Heart left ventricle (tissue), 16 donors: ENCODE measurements at regions not wholly inside any gene's neighbourhood (a gene's known extent, or its start where the extent isn't known, plus 50 kb on each side); places are given as distances from the start of the nearest gene placed in this dataset.

Source experiments
- ATAC-seq, 4 donors: fragments of 200-7000 bp; cut with Tn5 transposase; one replicate each; pipeline ENCODE4 v1.9.1; 2020 to 2022; ENCODE audit warnings: moderate library complexity in 4 of 4, mild to moderate bottlenecking in 3 of 4, moderate number of reproducible peaks in 1 of 4
- DNase-seq, 5 donors: peaks; one replicate each; pipeline ENCODE4 v3.0.0-alpha.2; 2020
- H3K27ac ChIP-seq, 12 donors: fragments of 200-600 bp; sonication (generic) in 4 of 12; one replicate each; pipeline versions ENCODE4 v1.5.0 to v1.8.0; 2016 to 2022; ENCODE audit warnings: mild to moderate bottlenecking in 2 of 12
- H3K27me3 ChIP-seq, 9 donors: fragments of 200-600 bp; sonication (generic) in 2 of 9; one replicate each; pipeline versions ENCODE4 v1.5.1 to v1.8.0; 2016 to 2022; ENCODE audit warnings: mild to moderate bottlenecking in 3 of 9
- H3K36me3 ChIP-seq, 9 donors: fragments of 200-600 bp; sonication (generic) in 2 of 9; one replicate each; pipeline versions ENCODE4 v1.5.0 to v1.8.0; 2018 to 2022; ENCODE audit warnings: mild to moderate bottlenecking in 2 of 9
- H3K4me1 ChIP-seq, 12 donors: fragments of 200-600 bp; sonication (generic) in 4 of 12; one replicate each; pipeline versions ENCODE4 v1.5.0 to v1.8.0; 2016 to 2022; ENCODE audit warnings: mild to moderate bottlenecking in 3 of 12
- H3K4me3 ChIP-seq, 12 donors: fragments of 200-600 bp; sonication (generic) in 4 of 12; one replicate each; pipeline versions ENCODE4 v1.5.0 to v1.8.0; 2017 to 2022; ENCODE audit warnings: mild to moderate bottlenecking in 9 of 12, moderate library complexity in 4 of 12
- H3K9me3 ChIP-seq, 12 donors: fragments of 200-600 bp; sonication (generic) in 4 of 12; one replicate each; pipeline versions ENCODE4 v1.5.0 to v1.8.0; 2016 to 2022; ENCODE audit warnings: mild to moderate bottlenecking in 1 of 12
- POLR2A ChIP-seq, 2 donors: fragments of 450-650 bp; IDR thresholded peaks; one replicate each; pipeline ENCODE4 v1.6.1; 2017; ENCODE audit warnings: antibody characterized with exemption in 2 of 2, mild to moderate bottlenecking in 2 of 2, moderate library complexity in 2 of 2
- WGBS, 4 donors: extraction: QIAGEN DNeasy Blood & Tissue Kit in 2 of 4; methylation state at CpG; one replicate each; pipeline versions ENCODE4 v1.1.5 to v1.1.7; 2013 to 2018; 5-methylcytosine and 5-hydroxymethylcytosine counted together
- intact Hi-C, 10 donors: fragments of 100-400 bp; cut with DNase I; formaldehyde crosslinking; loops; one replicate each; pipeline versions ENCODE4 v1.11.1 to v1.14.2; 2022
- TF ChIP-seq, protein P1 (sequence below), 12 donors: fragments of 200-600 bp; sonication (generic) in 4 of 12; IDR thresholded peaks; one replicate each; pipeline versions ENCODE4 v1.5.0 to v1.8.0; 2018 to 2022; ENCODE audit warnings: antibody characterized with exemption in 12 of 12, mild to moderate bottlenecking in 5 of 12
- donor health status: ischemic (EF 13 %, LVEDD 7.1; RV severe dilation, severe dysfunction).
- donor health status: healthy with polysubstance abuse.
- donor health status: DM: no; HTN: yes; CAD: no.
- donor health status: DM: no; HTN: no; CAD: no.
- donor health status: ischemic (EF 25% LVEDD 6.9; RV normal size, moderate dysfunction).
- donor health status: ischemic (EF 25% LVEDD 5.7; RV mildly dilated, moderate dysfunction).
- donor health status: healthy.
- donor health status: DM: yes; HTN: yes; CAD: no.
- donor health status: ischemic (EF 35%, LVEDD 5.7; RV mildly dilated, moderate dysfunction).
- donor health status: nonischemic (EF 11% LVEDD 7.7; RV severe dilation, severe dysfunction).
- donor health status: DM: yes; HTN: yes; CAD: no.
- donor health status: PGD.
- donor health status: ischemic (EF 29% LVEDD 5.4; RV normal size, mild dysfunction).
- donor health status: nonischemic (EF 23%, LVEDD 6.1; RV moderate dilation, normal function).

DNA sequence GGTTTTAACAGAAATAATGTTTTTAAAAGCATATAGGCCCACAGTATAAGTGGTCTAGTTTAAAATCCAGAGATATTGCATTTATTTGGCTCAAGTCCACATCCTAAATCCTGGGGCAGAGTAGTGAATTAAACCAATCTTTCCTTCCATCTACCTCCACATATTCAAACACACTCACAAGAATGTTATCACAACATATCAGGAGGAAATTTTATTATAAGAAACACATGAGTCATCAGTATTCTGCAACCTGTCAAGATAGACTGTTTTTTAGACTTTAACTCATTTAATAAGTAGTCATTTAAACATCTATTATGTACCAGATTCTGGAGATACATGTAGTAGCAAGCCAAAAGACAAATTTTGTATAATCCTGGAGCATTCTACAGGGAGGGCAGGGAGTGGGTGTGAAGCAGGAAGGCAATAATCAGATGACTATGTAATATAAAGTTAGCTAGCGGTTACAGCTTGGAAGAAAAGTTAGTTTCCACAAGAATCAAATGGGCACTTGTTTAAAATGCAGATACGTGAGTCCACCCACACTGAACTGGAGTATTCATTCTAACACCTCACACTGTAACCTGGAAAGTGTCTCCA lies 187.3 kb upstream of the PIK3R1 start:
- no peak overlapping the region for H3K4me3 ChIP-seq
- H3K27me3 ChIP-seq: no peaks in the 10 kb centered on the region
- 61 to 85% (median 81%) methylated on average over 2 of the region's 2 CpGs for WGBS, 4 donors
- TF ChIP-seq, protein P1, sequence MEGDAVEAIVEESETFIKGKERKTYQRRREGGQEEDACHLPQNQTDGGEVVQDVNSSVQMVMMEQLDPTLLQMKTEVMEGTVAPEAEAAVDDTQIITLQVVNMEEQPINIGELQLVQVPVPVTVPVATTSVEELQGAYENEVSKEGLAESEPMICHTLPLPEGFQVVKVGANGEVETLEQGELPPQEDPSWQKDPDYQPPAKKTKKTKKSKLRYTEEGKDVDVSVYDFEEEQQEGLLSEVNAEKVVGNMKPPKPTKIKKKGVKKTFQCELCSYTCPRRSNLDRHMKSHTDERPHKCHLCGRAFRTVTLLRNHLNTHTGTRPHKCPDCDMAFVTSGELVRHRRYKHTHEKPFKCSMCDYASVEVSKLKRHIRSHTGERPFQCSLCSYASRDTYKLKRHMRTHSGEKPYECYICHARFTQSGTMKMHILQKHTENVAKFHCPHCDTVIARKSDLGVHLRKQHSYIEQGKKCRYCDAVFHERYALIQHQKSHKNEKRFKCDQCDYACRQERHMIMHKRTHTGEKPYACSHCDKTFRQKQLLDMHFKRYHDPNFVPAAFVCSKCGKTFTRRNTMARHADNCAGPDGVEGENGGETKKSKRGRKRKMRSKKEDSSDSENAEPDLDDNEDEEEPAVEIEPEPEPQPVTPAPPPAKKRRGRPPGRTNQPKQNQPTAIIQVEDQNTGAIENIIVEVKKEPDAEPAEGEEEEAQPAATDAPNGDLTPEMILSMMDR (IDR thresholded peaks at IDR 0.05): no peak
- TF ChIP-seq POLR2A (IDR thresholded peaks at IDR 0.05): no peak
- peaks cover 4 to 47% (median 18%) of the 10 kb centered on the region in 12 donors for H3K4me1 ChIP-seq
- ATAC-seq (peak in 1 of 4 donors; percentile 10), DNase-seq (no peak)
- H3K27ac ChIP-seq: peak overlapping the region in 2 of 12 donors; percentile 43 to 61
- intact Hi-C loops: no loop called here
- peaks cover 0 to 5% (median 0%) of the 10 kb centered on the region in 12 donors for H3K9me3 ChIP-seq
- no peaks in the 10 kb centered on the region for H3K36me3 ChIP-seq

DNA sequence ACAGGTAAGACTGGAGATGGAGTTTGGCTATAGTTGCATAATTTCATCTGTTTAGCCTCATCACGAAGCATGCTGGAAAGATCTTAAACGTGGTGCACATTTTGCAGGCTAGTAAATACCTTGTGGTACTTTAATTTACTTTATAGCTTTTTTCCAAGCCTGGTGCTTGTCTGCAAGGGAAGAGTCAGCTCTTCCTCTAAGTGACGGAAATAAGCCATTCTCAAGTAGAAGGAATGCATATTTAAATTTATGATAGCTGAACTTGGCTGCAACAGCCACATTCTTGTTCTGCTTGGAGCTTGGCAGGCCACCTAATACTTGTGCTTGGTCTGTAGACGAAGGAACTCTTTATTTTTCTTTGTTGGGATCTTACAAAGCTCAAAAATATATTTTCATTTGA lies 188.0 kb upstream of the PIK3R1 start:
- intact Hi-C loops: no loop called here
- 16 to 27% (median 23%) methylated on average over 4 of the region's 4 CpGs for WGBS, 4 donors
- Histone ChIP-seq H3K27me3 (no peaks in the 10 kb centered on the region), H3K4me3 (no peak overlapping the region), H3K36me3 (no peaks in the 10 kb centered on the region), H3K9me3 (peaks cover 0 to 5% (median 0%) of the 10 kb centered on the region in 12 donors), H3K27ac (peak overlapping the region in 5 of 12 donors; percentile 1 to 77 (median 31)), H3K4me1 (peaks cover 4 to 42% (median 13%) of the 10 kb centered on the region in 12 donors)
- ATAC-seq (peak in 3 of 4 donors; percentile 41 to 68 (median 47)), DNase-seq (no peak)
- no peak for TF ChIP-seq POLR2A (IDR thresholded peaks at IDR 0.05)
- TF ChIP-seq, protein P1 (IDR thresholded peaks at IDR 0.05): no peak

DNA sequence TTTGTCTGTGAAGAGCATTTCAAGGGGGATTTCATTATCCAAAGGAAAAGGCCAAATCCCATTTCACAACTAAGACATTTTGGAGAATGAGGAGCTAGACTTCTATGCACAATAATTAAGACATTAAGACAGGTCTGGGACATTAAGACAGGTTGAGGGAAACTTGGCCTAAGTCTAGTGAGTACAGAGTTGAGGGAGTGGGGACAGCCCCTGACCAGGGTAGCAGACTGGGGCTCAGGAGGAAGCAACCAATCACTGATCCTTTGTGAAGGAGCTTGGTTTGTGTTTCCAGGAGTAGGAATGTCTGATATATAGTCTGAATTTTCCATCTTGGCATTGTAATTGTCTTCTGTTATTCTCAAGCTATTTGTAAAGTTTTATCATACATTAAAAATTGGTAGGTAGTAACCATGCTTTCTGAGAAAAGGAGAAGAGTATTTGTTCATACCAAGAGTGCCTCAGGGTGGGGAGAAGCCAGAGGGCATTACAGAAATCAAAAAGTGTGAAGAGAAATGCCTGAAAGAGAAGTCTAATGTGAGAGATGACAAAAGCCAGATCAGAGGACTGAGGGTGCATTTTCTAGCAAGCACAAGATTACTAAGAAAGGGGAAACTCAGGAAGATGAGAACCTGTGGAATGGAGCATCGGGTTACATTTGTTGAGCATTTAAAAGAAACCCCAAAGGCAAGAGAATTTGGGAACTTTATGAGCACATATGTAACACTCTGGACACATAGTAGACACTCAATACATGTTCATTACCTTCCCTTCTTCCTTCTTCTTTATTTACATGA lies 189.3 kb upstream of the PIK3R1 start:
- 89 to 98% (median 93%) methylated on average over 1 of the region's 1 CpG for WGBS, 4 donors
- Histone ChIP-seq H3K27me3 (no peaks in the 10 kb centered on the region), H3K36me3 (no peaks in the 10 kb centered on the region), H3K4me3 (no peak overlapping the region), H3K4me1 (peaks cover 4 to 40% (median 13%) of the 10 kb centered on the region in 12 donors), H3K9me3 (peaks cover 0 to 5% (median 0%) of the 10 kb centered on the region in 12 donors), H3K27ac (peak overlapping the region in 2 of 12 donors; percentile 43 to 77)
- no peak for TF ChIP-seq POLR2A (IDR thresholded peaks at IDR 0.05)
- TF ChIP-seq, protein P1 (IDR thresholded peaks at IDR 0.05): no peak
- ATAC-seq (no peak), DNase-seq (no peak)
- intact Hi-C loops: no loop called here

DNA sequence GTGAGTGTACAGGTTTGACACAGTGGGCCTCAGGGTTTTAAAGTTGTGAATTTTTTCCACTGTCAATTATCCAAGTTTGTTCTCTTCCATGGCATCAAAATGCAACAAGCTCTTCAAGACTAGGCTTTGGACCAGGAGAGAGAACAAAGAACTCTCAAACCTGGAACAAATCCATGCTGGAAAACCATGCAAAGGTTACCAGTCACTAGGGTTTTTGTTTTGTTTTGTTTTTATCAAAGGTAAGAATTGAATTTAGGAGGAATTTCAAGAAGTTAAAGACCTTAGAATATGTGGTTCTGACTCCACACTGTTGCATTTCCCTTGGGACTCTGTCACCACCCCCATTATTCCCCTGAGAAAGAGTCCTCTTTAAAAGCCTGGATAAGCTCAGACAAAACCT lies 191.1 kb upstream of the PIK3R1 start:
- Histone ChIP-seq H3K4me1 (peaks cover 4 to 40% (median 13%) of the 10 kb centered on the region in 12 donors), H3K27me3 (no peaks in the 10 kb centered on the region), H3K36me3 (no peaks in the 10 kb centered on the region), H3K9me3 (peaks cover 0 to 5% (median 0%) of the 10 kb centered on the region in 12 donors), H3K27ac (peak overlapping the region in 1 of 12 donors; percentile 77), H3K4me3 (no peak overlapping the region)
- intact Hi-C loops: no loop called here
- DNase-seq (no peak), ATAC-seq (no peak)
- TF ChIP-seq POLR2A (IDR thresholded peaks at IDR 0.05): no peak
